Smooth muscle cell of the brain vasculature (primary cell): ENCODE measurements at regions not wholly inside any gene's neighbourhood (a gene's known extent, or its start where the extent isn't known, plus 50 kb on each side); places are given as distances from the start of the nearest gene placed in this dataset.
"Not testable (repeated sequence)": the region's sequence is repeated elsewhere in the genome, so short reads cannot be mapped to it uniquely, and the experiment has no call there.

Source experiments
- DNase-seq: peaks from one replicate; pipeline ENCODE4 v3.0.0-alpha.2; 2012; ENCODE audit warnings: low read depth, low spot score

DNA sequence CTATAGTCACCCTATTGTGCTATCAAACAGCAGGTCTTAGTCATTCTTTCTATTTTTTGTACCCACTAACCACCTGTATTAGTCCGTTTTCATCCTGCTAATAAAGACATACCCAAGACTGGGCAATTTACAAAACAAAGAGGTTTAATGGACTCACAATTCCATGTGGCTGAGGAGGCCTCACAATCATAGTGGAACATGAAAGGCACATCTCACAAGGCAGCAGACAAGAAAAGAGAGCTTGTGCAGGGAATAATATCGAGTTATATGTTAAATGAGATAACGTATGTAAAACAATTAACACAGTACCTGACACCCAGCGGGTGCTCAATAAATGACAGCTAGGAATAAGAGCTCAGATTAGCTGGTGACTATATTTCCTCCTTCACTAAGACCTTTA, 88.1 kb upstream of the WDR44 start:
- no peak for DNase-seq

GRCh38 chrX:118259213-118259612, 86.7 kb upstream of the WDR44 start:
- DNase-seq, result no peak

- DNase-seq, result no peak
Observed at GRCh38 chrX:118261151-118261550, 84.8 kb upstream of the WDR44 start.

DNA sequence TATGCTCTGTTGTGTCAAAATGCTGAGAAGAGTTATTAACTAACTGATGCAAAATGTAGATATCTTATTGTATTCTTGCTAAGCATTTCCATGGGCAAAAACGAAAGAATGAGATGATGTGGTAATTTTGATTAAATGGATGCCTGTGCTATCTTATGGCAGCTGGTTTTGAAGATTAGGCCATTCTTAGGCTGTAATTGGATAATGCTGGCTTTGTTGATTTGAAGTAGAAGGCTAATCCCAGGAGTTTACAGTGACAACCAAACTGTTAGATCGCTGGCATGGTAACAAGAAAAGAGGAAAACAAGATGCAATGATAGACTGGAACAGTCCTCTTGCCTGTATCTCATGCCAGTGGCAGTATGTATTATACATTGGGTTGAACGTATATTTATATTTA, 74.1 kb upstream of the WDR44 start:
- no peak for DNase-seq

GRCh38 chrX:118272242-118272641, 73.7 kb upstream of the WDR44 start:
- DNase-seq, result no peak

DNA sequence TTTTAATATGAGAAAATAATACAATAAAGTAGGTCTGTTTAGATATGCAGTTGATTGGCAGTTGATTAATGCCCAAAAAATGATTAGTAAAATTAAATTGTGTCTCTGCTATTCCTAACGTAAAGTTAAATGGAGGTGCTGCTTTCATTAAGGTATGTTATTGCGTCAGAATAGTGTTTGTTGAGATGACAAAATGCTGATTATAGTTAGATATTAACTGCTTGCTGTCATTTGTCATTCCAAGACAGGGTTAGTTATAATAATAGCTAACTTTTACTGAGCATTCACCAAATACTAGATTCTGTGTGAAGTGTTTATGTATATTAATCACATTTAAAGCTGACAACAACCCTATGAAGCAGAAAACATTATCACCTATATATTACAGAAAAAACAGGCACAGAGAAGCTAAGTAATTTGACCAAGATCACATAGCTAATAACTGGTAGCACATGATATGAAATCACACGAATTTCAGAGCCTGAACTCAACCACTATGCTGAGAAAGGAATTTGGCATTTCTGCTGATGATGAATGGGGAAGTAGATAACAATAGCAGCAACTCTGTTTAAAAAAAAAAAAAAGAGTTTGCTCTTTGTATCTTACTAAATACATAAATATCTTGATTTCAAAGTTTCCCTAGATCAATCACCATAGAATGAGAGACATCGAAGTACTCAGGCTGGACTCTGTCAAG, 59.7 kb upstream of the WDR44 start:
- DNase-seq, result no peak

- DNase-seq, result not testable (repeated sequence)
Observed at GRCh38 chrX:118295818-118296217, 50.1 kb upstream of the WDR44 start.
